H9 (cell line): ENCODE measurements at regions not wholly inside any gene's neighbourhood (a gene's known extent, or its start where the extent isn't known, plus 50 kb on each side); places are given as distances from the start of the nearest gene placed in this dataset.

Experiments
- DNase-seq: peaks from one replicate; pipeline ENCODE4 v3.0.0-alpha.2; 2017
- H2AFZ ChIP-seq: one replicate; pipeline ENCODE4 v1.6.1; 2013; ENCODE audit warnings: mild to moderate bottlenecking, low read length, control low read depth, moderate library complexity
- H2AK5ac ChIP-seq: 2 replicates; pipeline ENCODE4 v1.6.1; 2013; ENCODE audit warnings: low read length, control low read depth, mixed read lengths; ENCODE audit not compliant: insufficient read length
- H2BK120ac ChIP-seq: one replicate; pipeline ENCODE4 v1.6.1; 2013; ENCODE audit warnings: low read depth, mild to moderate bottlenecking, low read length, control low read depth, inconsistent platforms; ENCODE audit not compliant: poor library complexity, severe bottlenecking
- H2BK12ac ChIP-seq: 2 replicates; pipeline ENCODE4 v1.6.1; 2013; ENCODE audit warnings: low read length, control low read depth, mixed read lengths, low read depth; ENCODE audit not compliant: insufficient read length
- H2BK15ac ChIP-seq: 2 replicates; pipeline ENCODE4 v1.6.1; 2013; ENCODE audit warnings: low read depth, low read length, control low read depth
- H2BK20ac ChIP-seq: one replicate; pipeline ENCODE4 v1.6.1; 2013; ENCODE audit warnings: low read depth, mild to moderate bottlenecking, low read length, control low read depth, inconsistent platforms; ENCODE audit not compliant: poor library complexity, severe bottlenecking
- H2BK5ac ChIP-seq: 2 replicates; pipeline ENCODE4 v1.6.1; 2013; ENCODE audit warnings: low read length, control low read depth, mixed read lengths; ENCODE audit not compliant: insufficient read length
- H3K14ac ChIP-seq: 2 replicates; pipeline ENCODE4 v1.6.1; 2013; ENCODE audit warnings: low read length, control low read depth; ENCODE audit not compliant: insufficient read depth
- H3K18ac ChIP-seq: 2 replicates; pipeline ENCODE4 v1.6.1; 2013; ENCODE audit warnings: low read depth, mild to moderate bottlenecking, mixed read lengths, low read length, control low read depth; ENCODE audit not compliant: insufficient read length
- H3K23ac ChIP-seq: 2 replicates; pipeline ENCODE4 v1.6.1; 2013; ENCODE audit warnings: low read length, control low read depth, mixed read lengths, low read depth; ENCODE audit not compliant: insufficient read length
- H3K23me2 ChIP-seq: 2 replicates; pipeline ENCODE4 v1.6.1; 2013; ENCODE audit warnings: low read depth, mild to moderate bottlenecking, mixed read lengths, low read length, control low read depth; ENCODE audit not compliant: insufficient read length, poor library complexity, severe bottlenecking
- H3K27ac ChIP-seq: 2 replicates; pipeline ENCODE4 v1.5.1; 2013; ENCODE audit warnings: low read length, control low read depth, mixed read lengths, low read depth; ENCODE audit not compliant: insufficient read length
- H3K27me3 ChIP-seq: 2 replicates; pipeline ENCODE4 v1.6.1; 2013; ENCODE audit warnings: low read length, control low read depth, inconsistent platforms; ENCODE audit not compliant: insufficient read depth
- H3K4ac ChIP-seq: 2 replicates; pipeline ENCODE4 v1.6.1; 2013; ENCODE audit warnings: low read depth, mild to moderate bottlenecking, control low read depth, inconsistent platforms, low read length, moderate library complexity
- H3K4me1 ChIP-seq: 2 replicates; pipeline ENCODE4 v1.6.1; 2013; ENCODE audit warnings: low read length, control low read depth, inconsistent platforms; ENCODE audit not compliant: insufficient read depth
- H3K4me2 ChIP-seq: 2 replicates; pipeline ENCODE4 v1.6.1; 2013; ENCODE audit warnings: low read length, control low read depth, mixed read lengths; ENCODE audit not compliant: insufficient read length, insufficient read depth
- H3K56ac ChIP-seq: 2 replicates; pipeline ENCODE4 v1.6.1; 2013; ENCODE audit warnings: low read depth, mild to moderate bottlenecking, mixed read lengths, low read length, control low read depth; ENCODE audit not compliant: insufficient read length
- H3K79me1 ChIP-seq: 2 replicates; pipeline ENCODE4 v1.6.1; 2013; ENCODE audit warnings: low read depth, mild to moderate bottlenecking, moderate library complexity, low read length, control low read depth, inconsistent platforms; ENCODE audit not compliant: insufficient read depth, poor library complexity, severe bottlenecking
- H3K79me2 ChIP-seq: 2 replicates; pipeline ENCODE4 v1.6.1; 2013; ENCODE audit warnings: low read length, control low read depth, inconsistent platforms; ENCODE audit not compliant: insufficient read depth
- H3K9ac ChIP-seq: 2 replicates; pipeline ENCODE4 v1.6.1; 2013; ENCODE audit warnings: low read length, control low read depth, mixed read lengths; ENCODE audit not compliant: insufficient read length; ENCODE audit errors: extremely low read depth
- H3K9me3 ChIP-seq: one replicate; pipeline ENCODE4 v1.6.1; 2013; ENCODE audit warnings: low read depth, low read length, inconsistent platforms; ENCODE audit not compliant: control insufficient read depth
- H3T11ph ChIP-seq: one replicate; pipeline ENCODE4 v1.6.1; 2013; ENCODE audit warnings: mild to moderate bottlenecking, low read length, control low read depth, inconsistent platforms
- H4K20me1 ChIP-seq: one replicate; pipeline ENCODE4 v1.6.1; 2013; ENCODE audit not compliant: control insufficient read depth, insufficient read length, insufficient read depth
- H4K5ac ChIP-seq: 2 replicates; pipeline ENCODE4 v1.6.1; 2013; ENCODE audit warnings: low read depth, mild to moderate bottlenecking, mixed read lengths, low read length, control low read depth; ENCODE audit not compliant: insufficient read length
- H4K8ac ChIP-seq: replicated peaks from 2 replicates; pipeline ENCODE4 v1.6.1; 2013; ENCODE audit warnings: low read length, control low read depth, mixed read lengths, low read depth; ENCODE audit not compliant: insufficient read length
- H4K91ac ChIP-seq: 2 replicates; pipeline ENCODE4 v1.6.1; 2013; ENCODE audit warnings: low read depth, mild to moderate bottlenecking, moderate library complexity, mixed read lengths, low read length, control low read depth; ENCODE audit not compliant: insufficient read length
- H3K27ac Mint-ChIP-seq, 3 experiments: 2 replicates in 2 of 3; 3 replicates in 1 of 3; pipeline ENCODE4 v1.8.0; 2020 to 2021; ENCODE audit warnings: mixed read lengths in 3 of 3, mild to moderate bottlenecking in 1 of 3, moderate library complexity in 1 of 3
- H3K27me3 Mint-ChIP-seq: 2 replicates; pipeline ENCODE4 v1.8.0; 2021; ENCODE audit warnings: low read depth, mild to moderate bottlenecking, moderate library complexity, mixed read lengths
- H3K36me3 Mint-ChIP-seq, 3 experiments: 2 replicates in 2 of 3; 3 replicates in 1 of 3; pipeline ENCODE4 v1.8.0; 2020 to 2021; ENCODE audit warnings: low read depth in 3 of 3, mixed read lengths in 3 of 3; ENCODE audit not compliant: insufficient read depth in 1 of 3
- H3K4me1 Mint-ChIP-seq, 2 experiments: 2 replicates each; pipeline ENCODE4 v1.8.0; 2020; ENCODE audit warnings: mixed read lengths in 2 of 2
- H3K4me3 Mint-ChIP-seq, 2 experiments: 2 replicates in 1 of 2; 3 replicates in 1 of 2; pipeline ENCODE4 v1.8.0; 2020 to 2021; ENCODE audit warnings: mild to moderate bottlenecking in 2 of 2, mixed read lengths in 2 of 2, moderate library complexity in 1 of 2
- H3K9me3 Mint-ChIP-seq, 2 experiments: 2 replicates in 1 of 2; 3 replicates in 1 of 2; pipeline ENCODE4 v1.8.0; 2020; ENCODE audit warnings: mild to moderate bottlenecking in 2 of 2, mixed read lengths in 2 of 2, moderate library complexity in 1 of 2
- CTCF ChIP-seq: fragments of 200-600 bp; sonication (generic); conservative IDR thresholded peaks from 3 replicates; pipeline ENCODE4 v1.8.0; 2021; ENCODE audit warnings: antibody characterized with exemption, mild to moderate bottlenecking
- WGBS: extraction: QIAGEN DNeasy Blood & Tissue Kit; methylation state at CpG from one replicate; pipeline ENCODE4 v1.1.7; 2013; ENCODE audit warnings: missing lambda C conversion rate, low lambda C conversion rate, mixed read lengths; ENCODE audit not compliant: insufficient read length; ENCODE audit errors: extremely low coverage; 5-methylcytosine and 5-hydroxymethylcytosine counted together

- H3K56ac ChIP-seq, result no peak overlapping the region
- H3K36me3 Mint-ChIP-seq, result peaks cover 0 to 6% (median 6%) of the 10 kb centered on the region in 3 experiments; a peak in 4 of 7 replicates
- H3K23ac ChIP-seq, result no peak overlapping the region
- H3K4me2 ChIP-seq, result no peak overlapping the region
- no peak overlapping the region for H2AK5ac ChIP-seq
- H3K27me3 Mint-ChIP-seq, result peaks cover 4% of the 10 kb centered on the region; the same call in 1 of the 2 replicates
- no peak overlapping the region for H4K5ac ChIP-seq
- H3K79me1 ChIP-seq, result no peaks in the 10 kb centered on the region
- no peak for DNase-seq
- H2BK15ac ChIP-seq, result no peak overlapping the region
- H3T11ph ChIP-seq, result no peak overlapping the region
- no peak overlapping the region for H2BK12ac ChIP-seq
- H2BK120ac ChIP-seq, result no peak overlapping the region
- peaks cover 6 to 9% of the 10 kb centered on the region in 2 experiments for H3K9me3 Mint-ChIP-seq
- H4K20me1 ChIP-seq, result no peaks in the 10 kb centered on the region
- no peak overlapping the region for H3K9ac ChIP-seq
- H3K23me2 ChIP-seq, result no peaks in the 10 kb centered on the region
- H3K27me3 ChIP-seq, result no peaks in the 10 kb centered on the region
- no peak overlapping the region for H3K4me3 Mint-ChIP-seq
- H4K91ac ChIP-seq, result no peak overlapping the region
- WGBS, result no CpG with 5 or more reads among the region's 1 CpG
- H3K4ac ChIP-seq, result no peak overlapping the region
- no peaks in the 10 kb centered on the region for H3K9me3 ChIP-seq
- H3K4me1 ChIP-seq, result no peaks in the 10 kb centered on the region
- no peak overlapping the region for H3K27ac ChIP-seq
- no peaks in the 10 kb centered on the region for H3K79me2 ChIP-seq
- H3K18ac ChIP-seq, result no peak overlapping the region
- no peak overlapping the region for H3K14ac ChIP-seq
- H4K8ac ChIP-seq, result no peak overlapping the region
- no peak overlapping the region for H2AFZ ChIP-seq
- no peak overlapping the region for H3K27ac Mint-ChIP-seq
- no peak overlapping the region for H2BK5ac ChIP-seq
- no peak overlapping the region for H2BK20ac ChIP-seq
- TF ChIP-seq CTCF, result no peak
- H3K4me1 Mint-ChIP-seq, result no peaks in the 10 kb centered on the region
Observed at GRCh38 chr2:23204685-23205242, 180.2 kb upstream of the KLHL29 start.
